H54 (cell line): ENCODE measurements at regions not wholly inside any gene's neighbourhood (a gene's known extent, or its start where the extent isn't known, plus 50 kb on each side); places are given as distances from the start of the nearest gene placed in this dataset.
A peak's percentile ranks its signal among the peaks of the same experiment; 100 is the strongest.
"Not testable (repeated sequence)": the region's sequence is repeated elsewhere in the genome, so short reads cannot be mapped to it uniquely, and the experiment has no call there.

Source experiments
- DNase-seq: peaks from one replicate; pipeline ENCODE4 v3.0.0; 2011; ENCODE audit warnings: low spot score, mixed read lengths; ENCODE audit not compliant: insufficient read length
- FAIRE-seq: peaks from 3 replicates; lab custom pipeline; 2011; peaks lifted over from hg19 to GRCh38; lab: Jason Lieb, UNC
- POLR2A ChIP-seq: IDR thresholded peaks from 2 replicates; pipeline ENCODE4 v1.6.1; 2011; ENCODE audit warnings: low read depth, mild to moderate bottlenecking, low read length

GRCh38 chr2:168326572-168326971 lies 79.2 kb upstream of the STK39 start:
- FAIRE-seq = no peak
- no peak for TF ChIP-seq POLR2A
- no peak for DNase-seq

- TF ChIP-seq POLR2A = no peak
- DNase-seq = no peak
- FAIRE-seq = no peak
Measured at GRCh38 chr2:168327328-168327727, 79.9 kb upstream of the STK39 start.

GRCh38 chr2:168328421-168328820 lies 81.0 kb upstream of the STK39 start:
- TF ChIP-seq POLR2A = no peak
- FAIRE-seq (no peak), DNase-seq (no peak)

GRCh38 chr2:168330624-168331423 lies 83.4 kb upstream of the STK39 start:
- TF ChIP-seq POLR2A = no peak
- FAIRE-seq = no peak
- DNase-seq = no peak

- FAIRE-seq, DNase-seq: not testable (repeated sequence)
Measured at GRCh38 chr2:168335254-168335653, 87.9 kb upstream of the STK39 start.

DNA sequence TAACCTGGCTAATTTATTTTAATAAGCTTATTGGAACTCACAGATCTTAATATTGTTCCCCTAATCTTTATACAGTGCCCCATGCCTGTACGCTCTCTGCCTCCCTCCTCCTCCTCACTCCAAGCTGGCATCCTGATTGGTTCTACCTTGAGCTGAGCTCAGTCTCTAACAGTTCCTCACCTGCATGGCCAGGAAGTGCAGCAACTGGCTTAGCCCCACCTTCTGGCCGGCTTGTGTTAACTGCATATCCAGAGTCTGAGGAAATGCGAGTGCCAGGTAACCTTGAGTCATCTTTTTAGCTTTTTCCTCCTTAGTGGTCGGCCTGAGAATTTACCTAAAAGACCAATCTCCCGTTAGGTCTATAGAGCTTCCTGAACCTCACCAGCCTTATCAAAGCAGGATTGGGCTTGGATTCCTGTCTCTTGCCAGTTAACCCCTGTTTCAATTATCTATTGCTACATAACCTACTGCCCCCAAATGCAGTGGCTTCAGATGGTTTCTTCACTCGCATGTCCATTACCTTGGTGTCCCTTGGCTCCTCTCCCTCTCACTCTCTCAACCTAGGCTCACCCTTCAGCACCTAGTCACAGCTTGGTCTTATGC lies 89.5 kb upstream of the STK39 start:
- TF ChIP-seq POLR2A = no peak
- FAIRE-seq = peak; percentile 43
- DNase-seq = no peak

DNA sequence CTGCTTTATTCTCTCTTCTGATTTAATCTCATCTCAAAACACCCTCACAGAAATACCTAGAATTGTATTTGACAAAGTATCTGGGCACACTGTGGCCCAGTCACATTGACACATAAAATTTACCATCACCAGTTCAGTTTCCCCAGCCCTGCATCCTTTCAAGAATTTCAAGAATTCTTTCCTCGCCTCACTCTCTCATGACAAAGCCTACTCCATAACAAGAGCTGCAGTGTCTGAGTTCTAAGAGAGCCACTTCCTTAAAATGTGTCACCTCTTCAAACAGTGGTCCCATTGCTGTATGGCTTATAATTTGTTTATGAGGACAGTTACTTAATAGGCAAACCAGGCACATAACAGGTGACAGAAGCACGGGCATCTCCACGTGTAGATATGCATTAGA lies 90.9 kb upstream of the STK39 start:
- TF ChIP-seq POLR2A = no peak
- DNase-seq (no peak), FAIRE-seq (no peak)

DNA sequence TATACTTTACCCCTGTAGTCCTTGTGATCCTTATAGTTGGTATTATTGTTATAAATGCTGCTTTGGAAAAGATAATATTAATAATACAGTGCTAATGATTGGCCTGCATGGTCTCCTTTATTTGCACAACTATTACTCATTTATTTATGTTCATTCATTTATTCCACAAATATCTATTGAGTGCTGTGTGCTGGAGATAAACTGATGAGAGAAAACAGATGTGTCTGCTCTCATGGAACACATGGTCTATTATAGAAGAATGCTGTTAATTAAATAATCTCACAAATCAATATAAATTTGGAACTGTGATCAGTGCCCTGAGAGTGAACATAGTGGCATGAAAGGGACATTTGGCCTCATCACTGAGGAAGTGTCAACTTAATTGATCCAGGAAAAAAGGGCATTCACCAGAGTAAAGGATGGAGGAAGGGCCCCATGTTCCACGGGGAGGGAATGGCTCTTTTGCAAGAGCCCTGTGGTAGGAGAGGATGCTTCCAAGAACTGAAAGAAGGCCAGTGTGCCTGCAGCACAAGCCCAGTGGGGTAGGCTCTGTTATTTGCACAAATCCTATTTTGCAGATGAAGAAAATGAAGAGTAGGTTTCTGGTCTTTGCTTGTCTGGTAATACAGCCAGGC lies 91.5 kb upstream of the STK39 start:
- no peak for DNase-seq
- no peak for FAIRE-seq
- no peak for TF ChIP-seq POLR2A

DNA sequence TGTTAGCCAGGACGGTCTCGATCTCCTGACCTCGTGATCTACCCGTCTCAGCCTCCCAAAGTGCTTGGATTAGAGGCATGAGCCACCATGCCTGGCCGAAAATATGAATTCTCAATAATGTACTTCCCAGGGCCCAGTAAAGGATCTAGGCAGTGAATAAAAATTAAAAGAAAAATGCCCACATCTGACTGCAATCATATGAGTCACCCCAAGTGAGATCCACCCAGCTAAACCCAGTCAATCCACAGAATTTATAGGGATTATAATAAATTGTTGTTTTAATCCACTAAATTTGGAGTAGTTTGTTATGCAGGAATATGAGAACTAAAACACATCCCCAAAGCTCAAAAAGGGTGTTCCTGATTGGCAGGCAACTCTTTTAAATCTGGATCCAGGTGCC lies 93.5 kb upstream of the STK39 start:
- no peak for TF ChIP-seq POLR2A
- FAIRE-seq = no peak
- no peak for DNase-seq

- FAIRE-seq (peak; percentile 78), DNase-seq (peak; percentile 46)
- TF ChIP-seq POLR2A = no peak
Measured at GRCh38 chr2:168343586-168343985, 96.2 kb upstream of the STK39 start.

DNA sequence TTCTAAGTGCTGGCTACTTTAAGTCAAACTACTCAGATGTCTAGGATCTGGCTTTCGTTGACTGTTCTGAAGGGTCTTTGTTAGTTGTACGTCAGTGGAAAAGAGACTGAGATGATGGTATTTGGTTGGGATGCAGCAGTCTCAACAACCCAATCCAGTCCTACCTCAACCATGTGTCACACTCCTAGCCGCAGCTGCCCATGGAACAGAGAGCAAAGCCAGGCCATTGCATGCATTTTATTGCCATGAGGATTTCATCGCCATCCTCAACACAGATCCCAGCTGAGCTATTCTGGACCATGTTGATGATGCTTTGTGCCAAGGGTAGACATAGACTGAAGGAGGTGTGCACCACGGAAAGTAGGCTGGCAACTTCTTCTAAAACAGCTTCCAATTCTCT lies 97.3 kb upstream of the STK39 start:
- TF ChIP-seq POLR2A = no peak
- FAIRE-seq (no peak), DNase-seq (no peak)

DNA sequence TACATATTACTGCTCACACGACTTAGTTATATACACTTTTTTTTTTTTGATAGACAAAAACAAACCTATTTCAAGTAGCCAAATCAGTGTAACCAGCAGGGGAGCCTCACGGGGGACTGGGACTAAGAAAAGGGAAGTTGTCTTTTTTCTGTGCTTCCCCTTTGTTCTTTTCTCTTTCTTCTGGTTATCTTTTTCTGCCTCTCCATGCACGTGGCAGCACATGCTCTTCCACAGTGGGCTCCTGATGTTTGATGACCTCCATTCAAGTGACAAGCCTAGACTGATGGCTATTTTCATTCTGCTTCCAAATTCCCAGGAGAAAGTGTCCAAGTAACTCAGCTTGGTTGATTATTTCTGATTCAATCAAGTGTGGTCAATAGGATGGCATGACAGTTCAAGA lies 98.2 kb upstream of the STK39 start:
- FAIRE-seq (no peak), DNase-seq (no peak)
- TF ChIP-seq POLR2A = no peak

DNA sequence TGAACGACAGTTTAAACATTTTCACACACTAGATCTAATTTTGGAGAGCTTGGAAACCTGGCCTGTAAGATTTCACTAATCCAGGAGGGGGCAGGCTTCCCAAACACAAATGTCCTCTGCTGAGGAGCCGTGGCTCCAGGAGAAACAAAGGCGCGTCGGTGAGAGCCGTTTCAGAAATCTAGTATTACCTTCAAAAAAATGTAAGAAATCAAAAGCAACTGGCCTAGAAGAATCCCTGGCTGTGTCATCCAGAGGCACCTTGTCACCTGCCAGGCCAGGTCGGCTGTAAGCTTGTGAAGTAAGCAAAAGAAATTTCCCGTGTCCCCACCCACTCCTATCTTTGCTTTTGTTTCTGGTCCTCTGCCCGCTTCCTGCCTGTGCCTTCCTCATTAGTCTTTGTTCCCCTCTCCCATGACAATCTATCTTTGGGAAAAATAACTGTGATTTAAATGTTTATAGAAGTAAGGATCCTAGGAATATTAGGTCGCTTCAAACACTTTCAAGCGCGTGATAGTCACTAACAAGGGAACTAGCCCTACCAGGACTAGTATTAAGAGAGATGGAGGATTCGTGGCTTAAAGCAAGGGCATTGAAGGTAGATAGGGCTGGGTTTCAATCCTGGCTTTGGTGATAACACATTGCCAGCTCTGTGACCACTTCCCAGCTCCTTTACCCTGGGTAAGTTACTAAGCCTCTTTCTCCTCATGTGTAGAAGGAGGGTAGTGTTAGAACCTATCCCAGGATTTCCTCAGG lies 99.5 kb upstream of the STK39 start:
- peak; percentile 93 for FAIRE-seq
- peak; percentile 37 for DNase-seq
- TF ChIP-seq POLR2A = no peak

GRCh38 chr2:168348076-168348475 lies 100.7 kb upstream of the STK39 start:
- peak; percentile 64 for FAIRE-seq
- TF ChIP-seq POLR2A = no peak
- DNase-seq = peak; percentile 18
